Heart right ventricle (tissue), 16 donors: ENCODE measurements at regions not wholly inside any gene's neighbourhood (a gene's known extent, or its start where the extent isn't known, plus 50 kb on each side); places are given as distances from the start of the nearest gene placed in this dataset.

Experiments used
- ATAC-seq, 8 donors: fragments of 200-7000 bp; cut with Tn5 transposase; one replicate each; pipeline ENCODE4 v1.9.1; 2020; ENCODE audit warnings: mild to moderate bottlenecking in 8 of 8, moderate library complexity in 8 of 8, moderate number of reproducible peaks in 1 of 8
- DNase-seq, 2 donors: peaks; one replicate each; pipeline ENCODE4 v3.0.0-alpha.2; 2020
- H3K27ac ChIP-seq, 10 donors: fragments of 200-600 bp; sonication (generic) in 2 of 10; one replicate each; pipeline versions ENCODE4 v1.5.0 to v1.8.0; 2020 to 2022; ENCODE audit warnings: mild to moderate bottlenecking in 3 of 10
- H3K27me3 ChIP-seq, 7 donors: fragments of 200-600 bp; one replicate each; pipeline ENCODE4 v1.8.0; 2021 to 2022; ENCODE audit warnings: mild to moderate bottlenecking in 2 of 7
- H3K36me3 ChIP-seq, 9 donors: fragments of 200-600 bp; sonication (generic) in 1 of 9; one replicate each; pipeline versions ENCODE4 v1.5.0 to v1.8.0; 2020 to 2022; ENCODE audit warnings: mild to moderate bottlenecking in 2 of 9
- H3K4me1 ChIP-seq, 9 donors: fragments of 200-600 bp; sonication (generic) in 1 of 9; one replicate each; pipeline versions ENCODE4 v1.5.0 to v1.8.0; 2020 to 2022; ENCODE audit warnings: mild to moderate bottlenecking in 4 of 9
- H3K4me3 ChIP-seq, 10 donors: fragments of 200-600 bp; sonication (generic) in 2 of 10; one replicate each; pipeline versions ENCODE4 v1.5.0 to v1.8.0; 2020 to 2022; ENCODE audit warnings: mild to moderate bottlenecking in 7 of 10, moderate library complexity in 2 of 10
- H3K9me3 ChIP-seq, 11 donors: fragments of 200-600 bp in 10 of 11; sonication (generic) in 2 of 11; one replicate each; pipeline versions ENCODE4 v1.5.0 to v1.8.0; 2013 to 2022; ENCODE audit warnings: mild to moderate bottlenecking in 2 of 11, control low read depth in 1 of 11, moderate library complexity in 1 of 11
- CTCF ChIP-seq, 9 donors: fragments of 200-600 bp; sonication (generic) in 2 of 9; IDR thresholded peaks; one replicate each; pipeline versions ENCODE4 v1.5.0 to v1.8.0; 2021 to 2022; ENCODE audit warnings: antibody characterized with exemption in 9 of 9, mild to moderate bottlenecking in 5 of 9, moderate library complexity in 1 of 9
- WGBS, 2 donors: extraction: QIAGEN DNeasy Blood & Tissue Kit; methylation state at CpG; one replicate each; pipeline ENCODE4 v1.1.7; 2013; ENCODE audit warnings: inconsistent platforms in 1 of 2; 5-methylcytosine and 5-hydroxymethylcytosine counted together
- intact Hi-C, 10 donors: fragments of 100-400 bp; cut with DNase I; formaldehyde crosslinking; loops; one replicate each; pipeline versions ENCODE4 v1.11.1 to v1.14.2; 2022
- donor health status: Arrhythmogenic right ventricular cardiomyopathy.
- donor health status: ischemic (EF 13 %, LVEDD 7.1; RV severe dilation, severe dysfunction).
- donor health status: healthy with polysubstance abuse.
- donor health status: DM: no; HTN: yes; CAD: no.
- donor health status: DM: no; HTN: no; CAD: no.
- donor health status: ischemic (EF 25% LVEDD 6.9; RV normal size, moderate dysfunction).
- donor health status: ischemic (EF 25% LVEDD 5.7; RV mildly dilated, moderate dysfunction).
- donor health status: healthy.
- donor health status: DM: yes; HTN: yes; CAD: no.
- donor health status: Ischemic cardiomyopathy.
- donor health status: ischemic (EF 35%, LVEDD 5.7; RV mildly dilated, moderate dysfunction).
- donor health status: nonischemic (EF 11% LVEDD 7.7; RV severe dilation, severe dysfunction).
- donor health status: DM: yes; HTN: yes; CAD: no.
- donor health status: PGD.
- donor health status: ischemic (EF 29% LVEDD 5.4; RV normal size, mild dysfunction).
- donor health status: nonischemic (EF 23%, LVEDD 6.1; RV moderate dilation, normal function).

- Histone ChIP-seq H3K4me1 (peaks cover 0 to 31% (median 13%) of the 10 kb centered on the region in 9 donors), H3K36me3 (no peaks in the 10 kb centered on the region), H3K27ac (peak overlapping the region in 1 of 10 donors; percentile 35), H3K4me3 (no peak overlapping the region), H3K27me3 (no peaks in the 10 kb centered on the region), H3K9me3 (no peaks in the 10 kb centered on the region)
- TF ChIP-seq CTCF (IDR thresholded peaks at IDR 0.05) = peak; percentile 61 to 88 (median 76)
- WGBS, 2 donors = 37 to 43% methylated on average over 9 of the region's 9 CpGs
- intact Hi-C loops = loop anchor here in 7 of 10 donors (2.0 to 10.0 kb wide), 6 partner anchors 132 to 602 kb away; partner anchors contain the start of gene FUT8 (in 6 of the 7)
- ATAC-seq (peak in 7 of 8 donors; percentile 29 to 81 (median 79)), DNase-seq (peak; percentile 23 to 55)
These were observed 120.1 kb upstream of the MAX start for GRCh38 chr14:65222440-65222858.

GRCh38 chr14:65223636-65224035, 121.3 kb upstream of the MAX start:
- intact Hi-C loops = loop anchor here in 7 of 10 donors (2.0 to 10.0 kb wide), 6 partner anchors 131 to 601 kb away; partner anchors contain the start of gene FUT8 (in 6 of the 7)
- TF ChIP-seq CTCF (IDR thresholded peaks at IDR 0.05) = no peak
- H3K36me3 ChIP-seq = no peaks in the 10 kb centered on the region
- DNase-seq = no peak
- peak in 1 of 8 donors; percentile 25 for ATAC-seq
- H3K4me3 ChIP-seq = no peak overlapping the region
- peaks cover 0 to 32% (median 13%) of the 10 kb centered on the region in 9 donors for H3K4me1 ChIP-seq
- no peaks in the 10 kb centered on the region for H3K9me3 ChIP-seq
- H3K27ac ChIP-seq = peak overlapping the region in 1 of 10 donors; percentile 20
- 93 to 94% methylated on average over 5 of the region's 5 CpGs for WGBS, 2 donors
- H3K27me3 ChIP-seq = no peaks in the 10 kb centered on the region

GRCh38 chr14:65224799-65225198, 122.5 kb upstream of the MAX start:
- Histone ChIP-seq H3K27ac (peak overlapping the region in 1 of 10 donors; percentile 37), H3K36me3 (no peaks in the 10 kb centered on the region), H3K27me3 (no peaks in the 10 kb centered on the region), H3K4me3 (no peak overlapping the region), H3K9me3 (no peaks in the 10 kb centered on the region), H3K4me1 (peaks cover 0 to 44% (median 14%) of the 10 kb centered on the region in 9 donors)
- no peak for TF ChIP-seq CTCF (IDR thresholded peaks at IDR 0.05)
- ATAC-seq (peak in 2 of 8 donors; percentile 40 to 43), DNase-seq (no peak)
- WGBS, 2 donors = 8 to 32% methylated on average over 1 of the region's 1 CpG
- intact Hi-C loops = loop anchor here in 6 of 10 donors (5.0 to 10.0 kb wide), 4 partner anchors 130 to 600 kb away; partner anchors contain the start of gene FUT8 (in 6 of the 6)

- Histone ChIP-seq H3K9me3 (no peaks in the 10 kb centered on the region), H3K36me3 (no peaks in the 10 kb centered on the region), H3K27ac (no peak overlapping the region), H3K4me1 (peaks cover 0 to 51% (median 14%) of the 10 kb centered on the region in 9 donors), H3K27me3 (no peaks in the 10 kb centered on the region), H3K4me3 (no peak overlapping the region)
- 90 to 92% methylated on average over 9 of the region's 9 CpGs for WGBS, 2 donors
- intact Hi-C loops = loop anchor here in 4 of 10 donors (5.0 to 10.0 kb wide), 4 partner anchors 129 to 599 kb away; partner anchors contain the start of gene FUT8 (in 3 of the 4)
- no peak for ATAC-seq
- TF ChIP-seq CTCF (IDR thresholded peaks at IDR 0.05) = no peak
- no peak for DNase-seq
These were observed 123.2 kb upstream of the MAX start for GRCh38 chr14:65225299-65226159.
